ENCODE measurements at regions not wholly inside any gene's neighbourhood (a gene's known extent, or its start where the extent isn't known, plus 50 kb on each side); places are given as distances from the start of the nearest gene placed in this dataset.
"Not testable (repeated sequence)": the region's sequence is repeated elsewhere in the genome, so short reads cannot be mapped to it uniquely, and the experiment has no call there.

DNA sequence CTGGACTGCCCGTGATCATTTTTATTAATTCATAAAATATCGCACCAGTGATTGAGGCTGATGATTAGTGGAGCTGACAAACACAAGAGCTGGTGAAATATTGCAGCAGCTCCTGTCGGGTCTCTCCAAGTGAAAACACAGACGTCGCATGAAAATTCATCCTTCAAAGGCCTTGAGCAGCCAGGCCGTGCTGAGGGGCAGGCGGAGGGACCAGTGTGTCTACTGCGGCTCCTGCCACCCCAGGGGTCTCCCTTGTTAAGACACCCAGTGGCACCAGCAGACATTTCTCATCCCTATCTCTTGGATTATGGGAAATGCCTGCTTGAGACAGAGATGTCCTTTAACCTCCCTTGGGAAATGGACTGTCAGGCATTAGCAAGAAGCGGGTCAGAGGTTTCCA lies 289.4 kb upstream of the TLE3 start:
- ATAC-seq, result no peak

GRCh38 chr15:70385711-70386110 lies 288.0 kb upstream of the TLE3 start:
- ATAC-seq, result no peak

- ATAC-seq, result no peak
These were observed 287.3 kb upstream of the TLE3 start for GRCh38 chr15:70385052-70385451.

DNA sequence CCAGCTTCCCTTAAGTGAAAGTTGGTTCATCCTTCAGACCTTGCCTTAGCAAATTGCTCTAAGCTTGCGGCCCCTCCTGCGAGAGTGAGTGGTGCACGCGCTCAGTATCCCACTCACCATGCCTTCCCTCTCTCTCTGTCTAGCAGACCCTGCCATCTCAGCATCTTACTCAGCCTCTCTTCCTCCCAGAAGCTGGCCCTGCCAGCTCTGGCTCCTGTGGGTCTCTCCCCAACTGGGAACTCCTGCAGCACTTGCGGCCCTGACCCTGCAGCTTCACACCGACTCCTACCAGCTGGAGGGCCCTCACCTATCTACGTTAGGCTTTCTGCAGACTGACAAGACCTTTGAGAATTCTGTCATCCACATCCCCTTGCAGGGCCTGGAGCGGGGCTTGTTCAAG lies 286.1 kb upstream of the TLE3 start:
- ATAC-seq, result no peak

- no peak for ATAC-seq
These were observed 285.2 kb upstream of the TLE3 start for GRCh38 chr15:70382762-70383458.

- no peak for ATAC-seq
These were observed 284.5 kb upstream of the TLE3 start for GRCh38 chr15:70382009-70382749.

- ATAC-seq, result no peak
These were observed 282.5 kb upstream of the TLE3 start for GRCh38 chr15:70379938-70380883.

DNA sequence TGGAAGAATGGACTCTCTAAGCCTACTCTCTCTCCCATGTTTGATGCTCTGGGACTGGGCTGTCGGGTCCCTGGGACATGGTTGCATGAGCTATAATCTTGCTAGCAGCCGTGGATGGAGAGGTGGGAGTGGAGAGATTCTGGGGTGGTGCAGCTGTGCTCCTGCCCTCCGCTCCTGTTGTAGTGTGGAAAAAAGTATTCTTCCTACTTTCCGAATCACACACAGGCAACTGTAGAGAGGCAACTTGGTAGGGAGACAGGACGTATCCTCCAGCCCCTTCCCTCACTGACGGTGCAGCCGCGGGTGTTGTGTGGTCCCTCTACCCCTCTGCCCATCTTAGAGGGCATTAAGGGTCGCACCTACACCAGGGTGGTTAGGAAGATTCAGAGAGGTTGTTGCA lies 281.4 kb upstream of the TLE3 start:
- no peak for ATAC-seq

DNA sequence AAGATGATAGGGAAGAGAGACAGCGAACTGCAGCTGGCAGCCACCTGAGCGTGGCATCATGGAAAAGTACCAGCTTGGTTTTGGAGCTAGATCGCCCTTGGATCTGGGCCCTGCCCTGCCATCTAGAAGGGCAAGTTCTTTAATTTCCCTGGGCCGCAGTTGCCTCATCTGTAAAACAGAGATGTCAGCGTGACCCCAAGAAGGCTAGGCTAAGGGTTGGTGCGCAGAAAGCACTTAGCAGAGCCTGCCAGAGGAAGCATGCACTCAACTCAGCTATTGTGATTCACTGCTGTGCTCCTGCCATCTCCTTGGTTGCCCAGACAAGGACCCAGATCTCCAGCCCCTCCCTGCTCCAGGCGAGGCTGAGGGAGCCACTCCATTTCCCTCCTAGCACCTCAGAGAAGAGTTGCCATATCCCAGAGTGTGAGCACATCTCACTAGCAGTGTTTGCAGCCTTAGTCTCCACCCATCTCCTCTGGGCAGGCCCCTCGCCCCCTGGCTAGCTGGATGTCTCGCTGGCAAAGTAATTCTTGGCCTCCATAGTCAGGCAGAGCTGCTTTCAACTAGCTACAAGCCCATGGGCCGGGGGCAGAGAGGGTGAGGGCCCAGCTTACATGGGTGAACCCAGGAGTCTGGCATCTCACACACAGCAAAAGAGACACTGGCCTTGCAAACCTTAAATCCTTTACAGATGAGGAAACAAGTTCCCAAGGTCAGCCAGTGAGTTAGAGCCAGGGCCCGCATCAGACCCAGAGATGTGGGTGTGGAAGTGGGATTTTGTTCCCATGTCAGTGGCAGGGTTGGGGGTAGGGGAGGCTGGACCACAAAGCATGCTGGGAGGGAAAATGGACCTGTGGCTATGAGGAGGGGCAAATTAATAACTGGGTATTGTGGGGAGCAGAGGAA lies 280.7 kb upstream of the TLE3 start:
- no peak for ATAC-seq

DNA sequence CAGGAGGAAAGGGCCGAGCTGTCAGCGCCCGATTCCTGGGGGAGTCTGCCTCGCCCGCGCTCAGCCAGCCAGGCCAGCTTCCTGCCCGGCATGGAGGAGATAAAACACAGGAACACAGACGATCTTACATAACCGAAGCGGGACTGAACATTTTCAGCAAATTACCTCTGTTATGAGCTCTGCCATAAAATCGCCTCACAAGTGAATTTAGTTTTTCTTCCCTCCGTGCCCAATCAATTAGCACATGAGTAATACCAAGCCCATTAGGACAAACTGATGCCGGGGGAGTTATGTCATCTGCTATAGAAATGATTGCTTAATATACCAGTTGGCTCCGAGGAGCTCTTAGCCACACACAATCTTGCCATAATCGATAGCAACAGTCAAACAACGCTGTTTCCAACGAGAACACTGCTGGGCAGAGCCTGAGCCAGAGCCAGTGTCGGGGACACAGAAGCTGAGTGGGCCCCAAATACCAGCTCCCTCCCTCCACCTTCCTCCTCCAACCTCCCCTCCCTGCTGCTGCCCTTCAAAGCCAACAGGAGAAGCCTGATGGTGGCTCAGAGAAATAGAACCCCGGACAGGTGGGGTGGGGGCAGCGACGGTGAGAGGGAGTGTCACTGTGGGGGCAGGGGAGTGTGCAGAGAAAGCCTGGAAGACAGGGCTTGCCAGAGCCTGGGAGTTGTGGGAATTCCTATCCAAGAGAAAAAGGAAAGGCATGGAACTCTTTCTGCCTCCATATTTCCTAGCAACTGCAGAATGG lies 279.4 kb upstream of the TLE3 start:
- ATAC-seq, result no peak

DNA sequence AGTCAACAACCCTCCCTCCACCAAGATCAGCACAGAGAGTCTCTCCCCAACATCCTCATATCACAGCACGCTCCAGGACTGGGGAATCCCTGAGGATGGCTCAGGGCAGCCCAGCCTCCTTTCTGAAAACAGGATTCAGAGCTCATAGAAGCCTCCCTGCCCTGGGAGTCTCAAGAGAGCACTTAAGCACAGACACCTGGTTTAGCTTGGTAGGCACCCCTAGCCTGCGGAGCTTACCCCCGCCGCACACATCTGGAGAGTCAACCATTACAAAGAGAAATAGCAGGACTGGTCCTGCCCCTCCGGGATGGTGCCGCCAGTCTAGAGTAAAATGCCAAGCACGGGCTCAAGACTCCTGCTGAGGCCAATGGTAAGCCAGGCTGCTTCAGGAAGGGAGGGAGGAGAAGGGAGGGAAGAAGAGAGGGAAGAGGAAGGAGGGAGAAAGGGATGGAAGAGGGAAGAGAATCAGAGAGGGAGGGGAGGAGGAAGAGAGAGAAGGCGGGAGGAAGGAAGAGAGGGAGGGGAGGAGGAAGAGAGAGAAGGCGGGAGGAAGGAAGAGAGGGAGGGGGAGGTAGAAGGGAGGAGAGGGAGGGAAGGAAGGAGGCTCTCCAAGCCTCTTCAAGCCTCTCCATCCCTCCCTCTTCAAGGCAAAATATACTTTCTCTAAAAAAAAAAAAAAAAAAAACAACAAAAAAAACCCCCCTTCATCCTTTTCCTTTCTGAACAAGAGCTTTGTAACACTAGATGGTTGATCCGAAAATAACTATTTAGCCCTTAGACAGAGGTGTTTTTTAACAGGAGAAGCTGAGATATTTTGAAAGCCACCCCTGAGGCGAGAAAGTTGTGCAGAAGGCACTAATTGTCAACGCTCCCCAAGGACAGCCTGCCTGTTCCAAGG lies 278.6 kb upstream of the TLE3 start:
- ATAC-seq, result no peak

DNA sequence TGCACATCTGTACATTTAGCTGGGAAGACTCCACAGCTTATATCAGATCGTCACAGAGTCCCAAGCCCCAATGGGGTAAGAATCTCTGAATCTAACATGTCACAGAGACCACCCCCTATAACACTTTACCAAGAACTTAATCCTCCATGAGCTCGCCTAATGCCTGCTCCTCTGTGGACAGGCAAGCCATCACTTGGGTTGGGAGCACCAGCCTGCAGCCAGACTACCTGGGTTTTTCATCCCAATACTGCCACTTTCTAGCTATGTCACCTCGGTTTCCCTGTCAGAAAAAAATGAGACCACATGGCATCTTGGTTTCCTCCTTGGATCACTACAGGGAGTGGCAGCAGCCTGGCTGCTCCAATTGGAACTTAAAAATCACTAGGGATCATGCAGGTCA lies 277.9 kb upstream of the TLE3 start:
- ATAC-seq, result no peak

DNA sequence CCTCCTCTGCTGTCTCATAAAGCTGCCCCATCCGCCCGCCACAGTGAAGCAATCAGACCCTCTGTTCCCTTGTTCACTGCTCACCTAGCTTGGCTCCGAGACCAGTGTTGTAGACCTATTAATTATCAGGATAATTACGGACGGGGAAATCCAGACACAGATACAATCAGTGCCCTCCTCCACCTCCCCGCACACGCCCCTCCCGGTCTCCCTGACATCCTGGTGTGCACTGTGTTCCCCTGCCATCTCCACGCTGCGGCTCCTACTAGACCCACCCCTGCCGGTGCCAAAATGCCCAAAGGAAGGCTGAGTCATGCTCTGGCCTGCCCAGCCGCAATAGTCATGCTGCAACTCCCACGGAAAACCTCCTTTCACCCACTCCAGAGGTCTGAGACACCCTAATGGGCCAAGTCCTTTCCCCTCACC lies 277.3 kb upstream of the TLE3 start:
- ATAC-seq, result no peak

GRCh38 chr15:70374096-70374495 lies 276.4 kb upstream of the TLE3 start:
- ATAC-seq, result no peak

DNA sequence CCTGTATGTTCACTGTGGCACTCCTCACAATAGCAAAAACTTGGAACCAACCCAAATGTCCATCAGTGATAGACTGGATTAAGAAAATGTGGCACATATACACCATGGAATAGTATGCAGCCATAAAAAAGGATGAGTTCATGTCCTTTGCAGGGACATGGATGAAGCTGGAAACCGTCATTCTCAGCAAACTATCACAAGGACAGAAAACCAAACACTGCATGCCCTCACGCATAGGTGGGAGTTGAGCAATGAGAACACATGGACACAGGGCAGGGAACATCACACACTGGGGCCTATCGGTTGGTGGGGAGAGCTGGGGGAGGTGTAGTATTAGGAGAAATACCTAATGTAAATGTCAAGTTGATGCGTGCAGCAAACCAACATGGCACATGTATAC lies 275.7 kb upstream of the TLE3 start:
- not testable (repeated sequence) for ATAC-seq

DNA sequence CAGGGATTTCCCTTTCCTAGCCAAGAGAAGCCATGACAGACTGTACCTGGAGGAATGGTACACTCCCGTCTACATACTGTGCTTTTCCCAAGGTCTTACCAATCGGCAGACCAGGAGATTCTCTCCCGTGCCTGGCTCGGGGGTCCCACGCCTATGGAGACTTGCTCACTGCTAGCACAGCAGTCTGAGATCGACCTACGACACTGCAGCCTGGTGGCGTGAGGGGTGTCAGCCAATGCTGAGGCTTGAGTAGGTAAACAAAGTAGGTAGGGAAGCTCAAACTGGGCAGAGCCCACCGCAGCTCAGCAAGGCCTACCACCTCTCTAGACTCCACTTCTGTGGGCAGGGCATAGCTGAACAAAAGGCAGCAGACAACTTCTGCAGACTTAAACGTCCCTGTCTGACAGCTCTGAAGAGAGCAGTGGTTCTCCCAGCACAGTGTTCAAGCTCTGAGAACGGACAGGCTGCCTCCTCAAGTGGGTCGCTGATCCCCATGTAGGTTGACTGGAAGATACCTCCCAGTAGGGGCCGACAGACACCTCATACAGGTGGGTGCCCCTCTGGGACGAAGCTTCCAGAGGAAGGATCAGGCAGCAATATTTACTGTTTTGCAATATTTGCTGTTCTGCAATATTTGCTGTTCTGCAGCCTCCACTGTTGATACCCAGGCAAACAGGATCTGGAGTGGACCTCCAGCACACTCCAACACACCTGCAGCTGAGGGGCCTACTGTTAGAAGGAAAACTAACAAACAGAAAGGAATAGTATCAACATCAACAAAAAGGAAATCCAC lies 270.4 kb upstream of the TLE3 start:
- ATAC-seq, result not testable (repeated sequence)

DNA sequence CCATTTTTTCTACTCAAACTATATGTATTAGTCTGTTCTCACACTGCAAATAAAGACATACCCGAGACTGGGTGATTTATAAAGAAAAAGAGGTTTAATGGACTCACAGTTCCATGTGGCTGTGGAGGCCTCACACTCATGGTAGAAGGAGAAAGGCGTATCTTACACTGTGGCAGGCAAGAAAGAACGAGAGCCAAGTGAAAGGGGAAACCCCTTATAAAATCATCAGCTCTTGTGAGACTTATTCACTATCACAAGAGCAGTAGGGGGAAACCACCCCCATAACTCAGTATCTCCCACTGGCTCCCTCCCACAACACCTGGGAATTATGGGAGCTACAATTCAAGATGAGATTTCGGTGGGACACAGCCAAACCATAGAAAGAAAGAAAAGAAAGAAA lies 266.3 kb upstream of the TLE3 start:
- peak in 1 of 2 donors; percentile 33 for ATAC-seq

- no peak for ATAC-seq
These were observed 265.2 kb upstream of the TLE3 start for GRCh38 chr15:70362886-70363285.

DNA sequence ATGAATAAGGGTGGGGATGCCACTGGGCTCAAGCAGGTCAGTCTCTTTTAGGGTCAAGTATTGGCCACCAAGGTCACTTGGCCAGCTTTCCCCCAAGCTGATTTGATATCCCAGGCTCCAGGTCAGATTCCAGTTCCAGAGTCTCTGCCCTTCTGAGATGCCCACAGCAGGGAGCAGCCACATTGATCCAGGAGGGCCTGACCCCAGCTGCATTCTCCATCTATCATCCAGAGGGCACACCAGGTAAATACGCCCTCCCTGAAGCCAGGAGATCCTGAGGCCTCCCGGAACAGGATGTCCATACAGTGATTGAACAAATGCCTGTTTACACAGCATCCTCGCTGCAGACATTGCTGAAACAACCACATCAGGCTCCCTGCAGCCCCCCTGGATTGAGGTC lies 264.6 kb upstream of the TLE3 start:
- no peak for ATAC-seq

- no peak for ATAC-seq
These were observed 264.2 kb upstream of the TLE3 start for GRCh38 chr15:70361891-70362290.
